GM12878 (cell line): ENCODE measurements at regions not wholly inside any gene's neighbourhood (a gene's known extent, or its start where the extent isn't known, plus 50 kb on each side); places are given as distances from the start of the nearest gene placed in this dataset.

Source experiments
- ATAC-seq: fragments of 200-7000 bp; cut with Tn5 transposase; 3 replicates; pipeline ENCODE4 v1.9.1; 2020; ENCODE audit warnings: mild to moderate bottlenecking, moderate library complexity
- BruUV-seq: library from RNA; stranded (reverse); fragments of 400-500 nt; replicated peaks from 2 replicates; lab custom pipeline; 2021; lab: Mats Ljungman, UMichigan
- CTCF ChIA-PET: fragments of 300-600 bp; sonication (Branson Sonifier 250); formaldehyde crosslinking; extraction: SDS; loops from one replicate; lab custom pipeline; 2021; ENCODE audit warnings: inconsistent platforms; lab: Yijun Ruan, JAX
- POLR2A ChIA-PET: fragments of 350-600 bp; formaldehyde crosslinking; extraction: SDS; loops from one replicate; lab custom pipeline; 2021; ENCODE audit warnings: inconsistent platforms; lab: Charles Lee
- RAD21 ChIA-PET: fragments of 300-600 bp; sonication (Branson Sonifier 250); formaldehyde crosslinking; loops from one replicate; lab custom pipeline; 2023; ENCODE audit warnings: antibody characterized with exemption; ENCODE audit not compliant: unreplicated experiment; lab: Charles Lee
- SMC1A ChIA-PET: fragments of 300-600 bp; sonication (Branson Sonifier 250); formaldehyde crosslinking; loops from one replicate; lab custom pipeline; 2023; ENCODE audit not compliant: unreplicated experiment, uncharacterized antibody; lab: Charles Lee
- DNase-seq: peaks from one replicate; pipeline ENCODE4 v3.0.0-alpha.2; 2011; ENCODE audit warnings: low read depth, low spot score
- FAIRE-seq: peaks from 3 replicates; lab custom pipeline; 2011; peaks lifted over from hg19 to GRCh38; lab: Jason Lieb, UNC
- H2AFZ ChIP-seq: 2 replicates; pipeline ENCODE4 v1.6.0; 2011; ENCODE audit warnings: low read depth, low read length, control low read depth; ENCODE audit not compliant: control insufficient read depth
- H3K27ac ChIP-seq: 2 replicates; pipeline ENCODE4 v1.5.1; 2011; ENCODE audit warnings: control low read depth; ENCODE audit not compliant: control insufficient read depth, insufficient read depth
- H3K27me3 ChIP-seq, 2 experiments: replicated peaks in 1 of 2; 2 replicates each; pipeline versions ENCODE4 v1.6.0 to v1.6.1; 2011; ENCODE audit warnings: low read length in 1 of 2; ENCODE audit not compliant: control insufficient read depth in 2 of 2, insufficient read depth in 2 of 2
- H3K36me3 ChIP-seq, 2 experiments: 2 replicates each; pipeline ENCODE4 v1.5.1; 2011; ENCODE audit warnings: low read length in 1 of 2; ENCODE audit not compliant: control insufficient read depth in 2 of 2, insufficient read depth in 2 of 2
- H3K4me1 ChIP-seq: 2 replicates; pipeline ENCODE4 v1.6.1; 2011; ENCODE audit warnings: mild to moderate bottlenecking, low read length, moderate library complexity, mixed read lengths; ENCODE audit not compliant: control insufficient read depth, insufficient read depth
- H3K4me2 ChIP-seq: 2 replicates; pipeline ENCODE4 v1.6.0; 2011; ENCODE audit warnings: control low read depth; ENCODE audit not compliant: control insufficient read depth, insufficient read depth
- H3K4me3 ChIP-seq: fragments of 200-600 bp; sonication (generic); 2 replicates; pipeline ENCODE4 v1.5.1; 2016
- H3K79me2 ChIP-seq: 2 replicates; pipeline ENCODE4 v1.6.0; 2011; ENCODE audit warnings: low read length; ENCODE audit not compliant: control insufficient read depth, insufficient read depth
- H3K9ac ChIP-seq: 2 replicates; pipeline ENCODE4 v1.8.0; 2011; ENCODE audit warnings: low read length, control low read depth, mixed read lengths; ENCODE audit not compliant: control insufficient read depth, insufficient read depth
- H3K9me3 ChIP-seq: replicated peaks from 3 replicates; pipeline ENCODE4 v1.5.1; 2011; ENCODE audit warnings: mild to moderate bottlenecking, low read length; ENCODE audit not compliant: control insufficient read depth, insufficient read depth
- H4K20me1 ChIP-seq: 2 replicates; pipeline ENCODE4 v1.6.0; 2011; ENCODE audit not compliant: control insufficient read depth, insufficient read depth
- ATF3 ChIP-seq: IDR thresholded peaks from 2 replicates; pipeline ENCODE4 v1.6.1; 2011; ENCODE audit warnings: low read depth, mild to moderate bottlenecking, low read length, moderate library complexity, borderline replicate concordance; ENCODE audit errors: extremely low read depth
- CBFB ChIP-seq: IDR thresholded peaks from 2 replicates; pipeline ENCODE4 v1.6.1; 2016; ENCODE audit warnings: antibody characterized with exemption, low read depth
- CHD1 ChIP-seq: IDR thresholded peaks from 2 replicates; pipeline ENCODE4 v1.6.1; 2012; ENCODE audit warnings: low read depth, low read length, improper control_type of control experiment
- ETV6 ChIP-seq, 2 experiments: fragments of 450-650 bp in 1 of 2; IDR thresholded peaks in 1 of 2; conservative IDR thresholded peaks in 1 of 2; 2 replicates each; pipeline ENCODE4 v1.6.1; 2014; ENCODE audit warnings: antibody characterized with exemption in 1 of 2, borderline replicate concordance in 1 of 2, low read depth in 1 of 2, mild to moderate bottlenecking in 1 of 2, moderate library complexity in 1 of 2
- JUNB ChIP-seq: IDR thresholded peaks from 2 replicates; pipeline ENCODE4 v1.6.1; 2016; ENCODE audit warnings: antibody characterized with exemption, mild to moderate bottlenecking
- NR2C1 ChIP-seq: fragments of 450-650 bp; IDR thresholded peaks from 2 replicates; pipeline ENCODE4 v1.6.1; 2017; ENCODE audit warnings: antibody characterized with exemption, mild to moderate bottlenecking, moderate library complexity
- NR2F1 ChIP-seq: fragments of 450-650 bp; conservative IDR thresholded peaks from 2 replicates; pipeline ENCODE4 v1.6.1; 2017; ENCODE audit warnings: mild to moderate bottlenecking
- RB1 ChIP-seq: fragments of 450-650 bp; formaldehyde crosslinking; IDR thresholded peaks from 2 replicates; pipeline ENCODE4 v1.6.1; 2017; ENCODE audit warnings: mild to moderate bottlenecking, borderline replicate concordance
- SMAD5 ChIP-seq: IDR thresholded peaks from 2 replicates; pipeline ENCODE4 v1.6.1; 2016; ENCODE audit warnings: antibody characterized with exemption, low read depth
- SMC3 ChIP-seq: IDR thresholded peaks from 2 replicates; pipeline ENCODE4 v1.6.1; 2011; ENCODE audit warnings: low read length, improper control_type of control experiment, borderline replicate concordance
- ZBTB33 ChIP-seq: fragments of 450-650 bp; IDR thresholded peaks from 2 replicates; pipeline ENCODE4 v1.6.1; 2017; ENCODE audit warnings: mild to moderate bottlenecking
- ZNF207 ChIP-seq: fragments of 450-650 bp; IDR thresholded peaks from 2 replicates; pipeline ENCODE4 v1.6.1; 2014; ENCODE audit warnings: antibody characterized with exemption, mild to moderate bottlenecking, borderline replicate concordance
- WGBS: methylation state at CpG from one replicate; pipeline ENCODE4 v1.1.6; 2016; ENCODE audit warnings: low lambda C conversion rate; ENCODE audit not compliant: insufficient replicate concordance, insufficient coverage; ENCODE audit errors: missing lambda C conversion rate; 5-methylcytosine and 5-hydroxymethylcytosine counted together
- in situ Hi-C: fragments of 300-500 bp; cut with MboI; formaldehyde crosslinking; loops from 9 replicates; pipeline ENCODE4 v1.14.3; 2018; ENCODE audit warnings: mixed read lengths
- intact Hi-C: fragments of 100-400 bp; cut with micrococcal nuclease; formaldehyde crosslinking; loops from one replicate; pipeline ENCODE4 v1.14.2; 2022; ENCODE audit not compliant: unreplicated experiment
- TF ChIP-seq, protein P1 (sequence below): IDR thresholded peaks from 2 replicates; pipeline ENCODE4 v1.6.1; 2012; ENCODE audit warnings: low read depth, low read length, improper control_type of control experiment

GRCh38 chr6:166754218-166755030 is 127.4 kb upstream of the RPS6KA2 start:
- H3K36me3 ChIP-seq, result no peaks in the 10 kb centered on the region
- H3K4me1 ChIP-seq, result peaks cover 9% of the 10 kb centered on the region; the same call in 1 of the 2 replicates
- H3K27me3 ChIP-seq, result no peaks in the 10 kb centered on the region; a peak in 2 of 4 replicates
- intact Hi-C loops, result loop anchor here (10.0 kb wide), 1 partner anchor 300 kb away; no protein-coding TSS in a partner anchor
- DNase-seq, result no peak
- H3K4me3 ChIP-seq, result no peak overlapping the region
- 30% methylated on average over 13 of the region's 13 CpGs for WGBS
- ChIA-PET CTCF (no interaction called here), SMC1A (no interaction called here)
- no peak for TF ChIP-seq RB1
- no peak for TF ChIP-seq SMAD5
- TF ChIP-seq ATF3, result no peak
- TF ChIP-seq, protein P1, sequence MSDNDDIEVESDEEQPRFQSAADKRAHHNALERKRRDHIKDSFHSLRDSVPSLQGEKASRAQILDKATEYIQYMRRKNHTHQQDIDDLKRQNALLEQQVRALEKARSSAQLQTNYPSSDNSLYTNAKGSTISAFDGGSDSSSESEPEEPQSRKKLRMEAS, result no peak
- TF ChIP-seq ZBTB33, result no peak
- no peak for TF ChIP-seq CBFB
- no peak for TF ChIP-seq NR2F1
- no peak for TF ChIP-seq SMC3
- no peak for TF ChIP-seq NR2C1
- TF ChIP-seq JUNB, result no peak
- TF ChIP-seq ZNF207, result no peak
- no peak for TF ChIP-seq ETV6 (conservative IDR thresholded peaks at IDR 0.05 in 1 of 2, IDR thresholded peaks at IDR 0.05 in 1 of 2; ENCODE audit: borderline replicate concordance in 1 of 2, low read depth in 1 of 2)
- no peak for TF ChIP-seq CHD1
- TF ChIP-seq, all 136 proteins: peak for 0
- Histone ChIP-seq H3K27ac (no peak overlapping the region), H3K4me2 (no peak overlapping the region), H2AFZ (no peak overlapping the region), H3K9me3 (no peaks in the 10 kb centered on the region), H3K9ac (no peak overlapping the region), H4K20me1 (no peaks in the 10 kb centered on the region), H3K79me2 (no peaks in the 10 kb centered on the region)
- ChIA-PET RAD21 (no interaction called here), POLR2A (no interaction called here)
- BruUV-seq, result no TSS peak
- ATAC-seq (no peak), FAIRE-seq (no peak)
- in situ Hi-C loops, result no loop called here
